IPS-NIHi11 (cell line): ENCODE measurements at regions not wholly inside any gene's neighbourhood (a gene's known extent, or its start where the extent isn't known, plus 50 kb on each side); places are given as distances from the start of the nearest gene placed in this dataset.
A peak's percentile ranks its signal among the peaks of the same experiment; 100 is the strongest.

Experiments
- DNase-seq: peaks from one replicate; pipeline ENCODE4 v3.0.0; 2012; ENCODE audit warnings: mixed read lengths, low spot score

GRCh38 chr6:97586344-97586743 is 303.3 kb upstream of the MMS22L start:
- peak; percentile 27 for DNase-seq

GRCh38 chr6:97591955-97592354 is 308.9 kb upstream of the MMS22L start:
- no peak for DNase-seq

- DNase-seq, result no peak
Measured at GRCh38 chr6:97594844-97595243, 311.8 kb upstream of the MMS22L start.

GRCh38 chr6:97621111-97621510 is 338.1 kb upstream of the MMS22L start:
- DNase-seq, result no peak

GRCh38 chr6:97626671-97627441 is 343.8 kb upstream of the MMS22L start:
- DNase-seq, result no peak

GRCh38 chr6:97629180-97629579 is 346.2 kb upstream of the MMS22L start:
- no peak for DNase-seq

GRCh38 chr6:97630604-97631003 is 347.6 kb upstream of the MMS22L start:
- no peak for DNase-seq

- DNase-seq, result no peak
Measured at GRCh38 chr6:97632341-97632740, 349.3 kb upstream of the MMS22L start.

GRCh38 chr6:97639702-97640101 is 356.7 kb upstream of the MMS22L start:
- DNase-seq, result no peak

GRCh38 chr6:97644353-97644752 is 361.3 kb upstream of the MMS22L start:
- DNase-seq, result no peak

GRCh38 chr6:97645757-97646156 is 362.7 kb upstream of the MMS22L start:
- DNase-seq, result no peak

- DNase-seq, result no peak
Measured at GRCh38 chr6:97653076-97653475, 370.1 kb upstream of the MMS22L start.

- no peak for DNase-seq
Measured at GRCh38 chr6:97653517-97653916, 370.5 kb upstream of the MMS22L start.

- DNase-seq, result no peak
Measured at GRCh38 chr6:97654674-97655073, 371.7 kb upstream of the MMS22L start.

- DNase-seq, result no peak
Measured at GRCh38 chr6:97656236-97656635, 373.2 kb upstream of the MMS22L start.

- DNase-seq, result no peak
Measured at GRCh38 chr6:97656706-97657350, 373.8 kb upstream of the MMS22L start.

GRCh38 chr6:97658090-97658489 is 375.1 kb upstream of the MMS22L start:
- DNase-seq, result no peak

GRCh38 chr6:97663252-97663651 is 380.2 kb upstream of the MMS22L start:
- no peak for DNase-seq

GRCh38 chr6:97665446-97665845 is 382.4 kb upstream of the MMS22L start:
- DNase-seq, result no peak

- no peak for DNase-seq
Measured at GRCh38 chr6:97666889-97667288, 383.9 kb upstream of the MMS22L start.

GRCh38 chr6:97668716-97669115 is 385.7 kb upstream of the MMS22L start:
- DNase-seq, result peak; percentile 10

- peak; percentile 22 for DNase-seq
Measured at GRCh38 chr6:97669191-97670031, 386.4 kb upstream of the MMS22L start.

GRCh38 chr6:97674802-97675201 is 391.8 kb upstream of the MMS22L start:
- no peak for DNase-seq
